WI38 (cell line): ENCODE measurements at regions not wholly inside any gene's neighbourhood (a gene's known extent, or its start where the extent isn't known, plus 50 kb on each side); places are given as distances from the start of the nearest gene placed in this dataset.
"Not testable (repeated sequence)": the region's sequence is repeated elsewhere in the genome, so short reads cannot be mapped to it uniquely, and the experiment has no call there.

Experiments used
- H3K4me3 ChIP-seq: 2 replicates; pipeline ENCODE4 v1.5.1; 2011; ENCODE audit warnings: low read depth, mild to moderate bottlenecking, control low read depth, low read length
- CTCF ChIP-seq: IDR thresholded peaks from 2 replicates; pipeline ENCODE4 v1.5.1; 2012; ENCODE audit warnings: low read depth, mild to moderate bottlenecking, control low read depth, low read length

- TF ChIP-seq CTCF, result no peak
Observed at GRCh38 chr21:15128267-15128666, 63.5 kb upstream of the NRIP1 start.

GRCh38 chr21:15128714-15129113, 63.9 kb upstream of the NRIP1 start:
- not testable (repeated sequence) for H3K4me3 ChIP-seq

More at GRCh38 chr21:15128267-15128666, 63.5 kb upstream of the NRIP1 start:
- no peak overlapping the region for H3K4me3 ChIP-seq

- H3K4me3 ChIP-seq, result no peak overlapping the region
- no peak for TF ChIP-seq CTCF
Observed at GRCh38 chr21:15130326-15130725, 65.5 kb upstream of the NRIP1 start.

- no peak for TF ChIP-seq CTCF
- H3K4me3 ChIP-seq, result no peak overlapping the region
Observed at GRCh38 chr21:15130751-15131150, 66.0 kb upstream of the NRIP1 start.

- H3K4me3 ChIP-seq, result no peak overlapping the region
- no peak for TF ChIP-seq CTCF
Observed at GRCh38 chr21:15132781-15133180, 68.0 kb upstream of the NRIP1 start.

GRCh38 chr21:15134701-15135470, 70.1 kb upstream of the NRIP1 start:
- no peak for TF ChIP-seq CTCF
- H3K4me3 ChIP-seq, result no peak overlapping the region

- H3K4me3 ChIP-seq, result no peak overlapping the region
Observed at GRCh38 chr21:15135867-15136629, 71.2 kb upstream of the NRIP1 start.

More at GRCh38 chr21:15135867-15136629, 71.2 kb upstream of the NRIP1 start:
- TF ChIP-seq CTCF, result no peak
